NCI-H774 (cell line): ENCODE measurements at regions not wholly inside any gene's neighbourhood (a gene's known extent, or its start where the extent isn't known, plus 50 kb on each side); places are given as distances from the start of the nearest gene placed in this dataset.

Experiments used
- DNase-seq: peaks from one replicate; lab custom pipeline; 2025; lab: John Stamatoyannopoulos, UW

- DNase-seq: no peak
Measured at GRCh38 chr20:48275286-48276020, 490.2 kb upstream of the SULF2 start.

GRCh38 chr20:48273843-48274242, 488.6 kb upstream of the SULF2 start:
- DNase-seq: no peak

GRCh38 chr20:48270885-48271284, 485.6 kb upstream of the SULF2 start:
- DNase-seq: no peak

GRCh38 chr20:48267860-48268633, 482.8 kb upstream of the SULF2 start:
- no peak for DNase-seq

GRCh38 chr20:48266571-48266970, 481.3 kb upstream of the SULF2 start:
- DNase-seq: no peak

- DNase-seq: no peak
Measured at GRCh38 chr20:48265791-48266190, 480.5 kb upstream of the SULF2 start.

- DNase-seq: no peak
Measured at GRCh38 chr20:48262955-48263354, 477.7 kb upstream of the SULF2 start.

GRCh38 chr20:48262466-48262865, 477.2 kb upstream of the SULF2 start:
- no peak for DNase-seq

GRCh38 chr20:48261398-48261910, 476.2 kb upstream of the SULF2 start:
- no peak for DNase-seq

GRCh38 chr20:48260129-48260756, 475.0 kb upstream of the SULF2 start:
- no peak for DNase-seq

- DNase-seq: no peak
Measured at GRCh38 chr20:48259456-48259855, 474.2 kb upstream of the SULF2 start.

GRCh38 chr20:48257833-48258232, 472.6 kb upstream of the SULF2 start:
- DNase-seq: no peak

- DNase-seq: no peak
Measured at GRCh38 chr20:48247961-48248360, 462.7 kb upstream of the SULF2 start.

- DNase-seq: no peak
Measured at GRCh38 chr20:48246061-48246790, 460.9 kb upstream of the SULF2 start.

GRCh38 chr20:48242623-48243022, 457.3 kb upstream of the SULF2 start:
- no peak for DNase-seq

- DNase-seq: no peak
Measured at GRCh38 chr20:48241482-48241881, 456.2 kb upstream of the SULF2 start.

- DNase-seq: no peak
Measured at GRCh38 chr20:48238781-48239180, 453.5 kb upstream of the SULF2 start.

- DNase-seq: no peak
Measured at GRCh38 chr20:48238326-48238725, 453.0 kb upstream of the SULF2 start.

GRCh38 chr20:48236000-48236970, 451.0 kb upstream of the SULF2 start:
- no peak for DNase-seq

GRCh38 chr20:48234951-48235350, 449.7 kb upstream of the SULF2 start:
- DNase-seq: no peak
